HG03460 (cell line): ENCODE measurements at regions not wholly inside any gene's neighbourhood (a gene's known extent, or its start where the extent isn't known, plus 50 kb on each side); places are given as distances from the start of the nearest gene placed in this dataset.
"Not testable (repeated sequence)": the region's sequence is repeated elsewhere in the genome, so short reads cannot be mapped to it uniquely, and the experiment has no call there.

ENCODE experiments used
- ATAC-seq: cut with Tn5 transposase; IDR thresholded peaks from one replicate; pipeline ENCODE4 v1.9.1; 2021; ENCODE audit not compliant: unreplicated experiment

DNA sequence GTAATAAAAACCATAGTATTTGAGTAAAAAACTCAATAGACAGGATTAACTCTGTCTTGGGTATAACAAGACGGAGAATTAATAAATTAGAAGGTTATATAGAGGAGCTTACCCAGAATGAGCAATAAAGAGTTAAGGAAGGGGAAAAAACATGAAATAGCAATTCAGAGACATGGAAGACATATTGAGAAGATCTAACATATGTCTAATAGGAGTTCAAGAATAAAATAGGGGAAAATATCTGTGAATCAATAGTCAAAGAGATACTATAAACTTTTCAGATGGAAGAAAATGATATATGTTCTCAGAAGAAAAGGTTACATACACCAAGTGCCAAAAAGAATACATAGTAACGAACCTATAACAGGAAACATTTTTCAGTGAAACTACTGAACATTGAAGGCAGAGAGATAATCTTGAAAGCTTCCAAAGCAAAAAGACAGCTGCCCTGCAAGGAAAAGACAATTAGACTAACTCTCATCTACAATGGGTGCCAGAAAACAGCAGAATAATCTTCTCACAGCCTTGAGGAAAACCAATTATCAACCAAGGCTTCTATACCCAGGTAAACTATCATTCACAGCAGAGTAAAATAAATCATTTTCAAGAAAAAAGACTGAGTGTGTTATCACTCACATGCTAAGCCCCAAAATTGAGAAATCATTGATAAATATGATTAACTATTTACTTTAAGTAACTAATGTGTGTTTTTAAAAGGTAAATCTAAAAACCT lies 106.0 kb downstream of the ENC1 start:
- no peak for ATAC-seq

GRCh38 chr5:74530326-74531050 lies 110.0 kb downstream of the ENC1 start:
- no peak for ATAC-seq

DNA sequence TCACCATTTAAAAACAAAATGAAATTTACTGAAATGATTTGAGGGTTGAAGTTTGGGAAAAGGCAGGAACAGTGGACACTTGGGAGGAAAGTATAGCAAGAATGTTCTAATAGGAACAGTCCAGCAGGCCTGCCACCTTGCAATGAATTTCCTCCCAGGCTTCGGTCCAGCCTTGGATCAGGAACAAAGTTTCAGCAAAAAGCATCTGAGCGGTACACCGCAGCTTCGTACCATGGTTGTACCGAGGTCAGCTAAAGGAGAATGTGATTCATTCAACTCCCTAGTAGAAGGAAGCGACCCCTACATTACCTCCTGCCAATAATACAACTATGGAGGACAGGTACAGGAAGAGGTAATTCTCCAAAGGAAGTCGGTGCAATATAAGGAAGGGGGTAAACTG lies 111.4 kb downstream of the ENC1 start:
- ATAC-seq = no peak

- no peak for ATAC-seq
Observed at GRCh38 chr5:74526111-74526510, 114.4 kb downstream of the ENC1 start.

DNA sequence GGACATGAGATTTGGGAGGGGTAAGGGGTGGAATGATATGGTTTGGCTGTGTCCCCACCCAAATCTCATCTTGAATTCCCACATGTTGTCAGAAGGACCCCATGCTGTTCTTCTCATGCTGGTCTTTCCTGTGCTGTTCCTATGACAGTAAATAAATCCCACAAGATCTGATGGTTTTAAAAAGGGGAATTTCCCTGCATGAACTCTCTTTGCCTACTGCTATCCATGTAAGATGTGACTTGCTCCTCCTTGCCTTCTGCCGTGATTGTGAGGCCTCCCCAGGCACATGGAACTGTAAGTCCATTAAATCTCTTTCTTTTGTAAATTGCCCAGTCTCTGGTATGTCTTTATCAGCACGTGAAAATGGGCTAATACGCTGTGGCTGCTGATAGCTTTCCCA lies 115.8 kb downstream of the ENC1 start:
- ATAC-seq = not testable (repeated sequence)

GRCh38 chr5:74523698-74524097 lies 116.8 kb downstream of the ENC1 start:
- ATAC-seq = not testable (repeated sequence)

GRCh38 chr5:74522838-74523237 lies 117.7 kb downstream of the ENC1 start:
- not testable (repeated sequence) for ATAC-seq

GRCh38 chr5:74521401-74521800 lies 119.1 kb downstream of the ENC1 start:
- ATAC-seq = no peak

- no peak for ATAC-seq
Observed at GRCh38 chr5:74519679-74520078, 120.8 kb downstream of the ENC1 start.

- no peak for ATAC-seq
Observed at GRCh38 chr5:74519161-74519571, 121.4 kb downstream of the ENC1 start.

GRCh38 chr5:74517700-74518099 lies 122.8 kb downstream of the ENC1 start:
- no peak for ATAC-seq

- no peak for ATAC-seq
Observed at GRCh38 chr5:74516211-74516636, 124.3 kb downstream of the ENC1 start.

- no peak for ATAC-seq
Observed at GRCh38 chr5:74514888-74515551, 125.5 kb downstream of the ENC1 start.

DNA sequence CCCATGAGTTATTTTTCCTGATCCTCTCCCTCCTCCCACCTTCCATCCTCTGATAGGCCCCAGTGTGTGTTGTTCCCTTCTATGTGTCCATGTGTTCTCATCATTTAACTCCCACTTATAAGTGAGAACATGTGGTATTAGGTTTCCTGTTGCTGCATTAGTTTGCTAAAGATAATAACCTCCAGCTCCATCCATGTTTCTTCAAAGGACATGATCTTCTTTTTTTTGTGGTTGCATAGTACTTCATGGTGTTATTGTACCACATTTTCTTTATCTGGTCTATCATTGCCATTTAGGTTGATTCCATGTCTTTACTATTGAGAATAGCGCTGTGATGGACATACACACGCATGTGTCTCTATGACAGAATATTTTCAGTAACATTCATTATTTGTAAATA lies 128.8 kb downstream of the ENC1 start:
- ATAC-seq = not testable (repeated sequence)

- ATAC-seq = no peak
Observed at GRCh38 chr5:74510476-74511075, 130.0 kb downstream of the ENC1 start.

GRCh38 chr5:74507370-74508005 lies 133.0 kb downstream of the ENC1 start:
- ATAC-seq = no peak

GRCh38 chr5:74506119-74506518 lies 134.4 kb downstream of the ENC1 start:
- no peak for ATAC-seq

- no peak for ATAC-seq
Observed at GRCh38 chr5:74504463-74504862, 136.1 kb downstream of the ENC1 start.

DNA sequence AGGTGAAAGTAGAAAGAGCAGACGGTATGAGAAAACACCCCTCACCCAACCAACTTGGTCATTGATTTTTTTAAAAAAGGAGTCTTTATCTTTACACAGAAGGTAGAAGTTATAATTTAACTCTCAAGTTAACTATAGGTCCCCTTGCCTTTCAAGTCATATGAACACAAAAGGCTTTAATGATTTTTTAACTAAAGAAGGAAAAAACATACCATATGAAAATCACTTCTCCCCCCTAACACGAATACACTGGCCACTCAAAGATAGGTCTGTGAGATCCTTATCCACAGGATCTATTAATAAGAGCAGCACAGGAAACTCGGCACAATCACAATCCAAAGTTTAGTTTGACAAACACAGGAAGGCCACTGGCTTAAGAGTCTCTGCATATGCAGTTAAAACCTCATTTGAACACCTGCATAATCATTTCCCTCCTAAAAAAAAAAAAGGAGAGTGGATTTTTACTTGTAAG lies 138.0 kb downstream of the ENC1 start:
- no peak for ATAC-seq

DNA sequence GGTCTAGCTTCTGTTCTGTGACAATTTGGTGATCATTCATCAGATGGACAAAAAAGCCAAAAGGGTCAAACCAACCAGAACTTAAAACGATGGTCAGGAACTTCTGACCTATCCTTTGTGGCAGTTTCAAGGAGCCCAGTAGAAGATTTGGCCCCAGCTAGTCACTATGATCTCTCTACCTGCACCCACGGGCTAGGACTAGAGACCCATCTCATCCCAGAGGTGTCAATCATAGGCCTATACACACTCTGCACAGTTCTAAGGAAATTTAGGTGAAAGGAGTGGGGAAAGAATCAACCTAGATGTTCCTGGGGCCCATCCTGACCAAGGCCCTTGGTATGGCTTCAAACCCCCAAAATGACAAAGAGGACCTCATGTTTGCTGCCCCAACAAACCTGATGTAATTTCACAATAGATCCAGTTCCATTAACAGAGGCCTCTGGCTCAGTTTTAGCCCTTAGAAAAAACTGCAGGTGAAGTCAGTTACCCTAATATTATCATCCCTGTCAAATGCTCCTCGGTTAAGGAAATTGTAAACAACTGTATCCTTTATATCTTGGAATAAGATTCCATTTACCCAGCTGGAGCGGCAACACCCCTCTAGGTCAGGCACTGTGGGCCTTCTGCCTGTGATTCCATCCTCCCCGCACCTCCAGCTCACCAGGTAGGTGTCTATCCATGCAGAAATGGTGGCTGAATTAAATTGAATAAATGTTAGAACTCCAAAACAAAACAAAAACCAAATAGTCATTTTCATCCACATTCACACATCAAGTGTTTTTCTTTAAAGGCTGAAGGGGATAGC lies 138.7 kb downstream of the ENC1 start:
- no peak for ATAC-seq
